ENCODE measurements at regions not wholly inside any gene's neighbourhood (a gene's known extent, or its start where the extent isn't known, plus 50 kb on each side); places are given as distances from the start of the nearest gene placed in this dataset.

- no peaks in the 10 kb centered on the region for H3F3A ChIP-seq (ENCODE audit: control insufficient read depth, insufficient read depth)
- no peak overlapping the region for H3K27ac ChIP-seq (ENCODE audit: low read depth, low read length)
- H3K27me3 ChIP-seq (ENCODE audit: control insufficient read depth, low read length): no peaks in the 10 kb centered on the region
- H3K9me2 ChIP-seq (replicated peaks; ENCODE audit: control insufficient read depth, low read length): no peaks in the 10 kb centered on the region
- no peak overlapping the region for H3K4me2 ChIP-seq (ENCODE audit: low read length)
- no peak overlapping the region for H3K4me3 ChIP-seq (ENCODE audit: low read length)
- no peaks in the 10 kb centered on the region for H3K4me1 ChIP-seq (ENCODE audit: control insufficient read depth, low read length)
- H4K20me1 ChIP-seq (ENCODE audit: control insufficient read depth, insufficient read depth, low read depth, low read length): no peaks in the 10 kb centered on the region
- no peaks in the 10 kb centered on the region for H3K79me2 ChIP-seq (ENCODE audit: control insufficient read depth, low read length)
- H3K9me3 ChIP-seq (ENCODE audit: control insufficient read depth, insufficient read depth, low read length): no peaks in the 10 kb centered on the region
- no peaks in the 10 kb centered on the region for H3K36me3 ChIP-seq (ENCODE audit: control insufficient read depth, low read length)
- no peak for TF ChIP-seq CTCF (IDR thresholded peaks at IDR 0.05; ENCODE audit: low read depth, low read length, poor library complexity, severe bottlenecking)
- TF ChIP-seq EZH2phosphoT487 (IDR thresholded peaks at IDR 0.05; ENCODE audit: borderline replicate concordance, low read length): no peak
Measured at GRCh38 chr2:36140391-36140790, 215.2 kb upstream of the CRIM1 start.

- Histone ChIP-seq H3K4me3 (ENCODE audit: low read length) (no peak overlapping the region), H3K9me2 (replicated peaks; ENCODE audit: control insufficient read depth, low read length) (no peaks in the 10 kb centered on the region), H3K27ac (ENCODE audit: low read depth, low read length) (no peak overlapping the region), H3F3A (ENCODE audit: control insufficient read depth, insufficient read depth) (no peaks in the 10 kb centered on the region), H3K79me2 (ENCODE audit: control insufficient read depth, low read length) (no peaks in the 10 kb centered on the region), H4K20me1 (ENCODE audit: control insufficient read depth, insufficient read depth, low read depth, low read length) (no peaks in the 10 kb centered on the region), H3K4me2 (ENCODE audit: low read length) (no peak overlapping the region), H3K4me1 (ENCODE audit: control insufficient read depth, low read length) (no peaks in the 10 kb centered on the region), H3K36me3 (ENCODE audit: control insufficient read depth, low read length) (no peaks in the 10 kb centered on the region), H3K27me3 (ENCODE audit: control insufficient read depth, low read length) (no peaks in the 10 kb centered on the region), H3K9me3 (ENCODE audit: control insufficient read depth, insufficient read depth, low read length) (no peaks in the 10 kb centered on the region)
- TF ChIP-seq CTCF (IDR thresholded peaks at IDR 0.05; ENCODE audit: low read depth, low read length, poor library complexity, severe bottlenecking) (no peak), EZH2phosphoT487 (IDR thresholded peaks at IDR 0.05; ENCODE audit: borderline replicate concordance, low read length) (no peak)
Measured at GRCh38 chr2:36137612-36138011, 218.0 kb upstream of the CRIM1 start.

- Histone ChIP-seq H3K27ac (ENCODE audit: low read depth, low read length) (no peak overlapping the region), H3K36me3 (ENCODE audit: control insufficient read depth, low read length) (no peaks in the 10 kb centered on the region), H3K9me3 (ENCODE audit: control insufficient read depth, insufficient read depth, low read length) (no peaks in the 10 kb centered on the region), H3K9me2 (replicated peaks; ENCODE audit: control insufficient read depth, low read length) (no peaks in the 10 kb centered on the region), H3F3A (ENCODE audit: control insufficient read depth, insufficient read depth) (no peaks in the 10 kb centered on the region), H3K4me3 (ENCODE audit: low read length) (no peak overlapping the region), H3K27me3 (ENCODE audit: control insufficient read depth, low read length) (no peaks in the 10 kb centered on the region), H3K4me2 (ENCODE audit: low read length) (no peak overlapping the region), H4K20me1 (ENCODE audit: control insufficient read depth, insufficient read depth, low read depth, low read length) (no peaks in the 10 kb centered on the region), H3K4me1 (ENCODE audit: control insufficient read depth, low read length) (no peaks in the 10 kb centered on the region), H3K79me2 (ENCODE audit: control insufficient read depth, low read length) (no peaks in the 10 kb centered on the region)
- no peak for TF ChIP-seq CTCF (IDR thresholded peaks at IDR 0.05; ENCODE audit: low read depth, low read length, poor library complexity, severe bottlenecking)
- no peak for TF ChIP-seq EZH2phosphoT487 (IDR thresholded peaks at IDR 0.05; ENCODE audit: borderline replicate concordance, low read length)
Measured at GRCh38 chr2:36134281-36134680, 221.3 kb upstream of the CRIM1 start.

GRCh38 chr2:36128359-36128758 lies 227.2 kb upstream of the CRIM1 start:
- H3K9me2 ChIP-seq (replicated peaks; ENCODE audit: control insufficient read depth, low read length): no peaks in the 10 kb centered on the region
- H4K20me1 ChIP-seq (ENCODE audit: control insufficient read depth, insufficient read depth, low read depth, low read length): no peaks in the 10 kb centered on the region
- no peak overlapping the region for H3K4me2 ChIP-seq (ENCODE audit: low read length)
- no peak overlapping the region for H3K27ac ChIP-seq (ENCODE audit: low read depth, low read length)
- H3K27me3 ChIP-seq (ENCODE audit: control insufficient read depth, low read length): no peaks in the 10 kb centered on the region
- H3F3A ChIP-seq (ENCODE audit: control insufficient read depth, insufficient read depth): no peaks in the 10 kb centered on the region
- no peaks in the 10 kb centered on the region for H3K9me3 ChIP-seq (ENCODE audit: control insufficient read depth, insufficient read depth, low read length)
- H3K4me1 ChIP-seq (ENCODE audit: control insufficient read depth, low read length): no peaks in the 10 kb centered on the region
- no peak overlapping the region for H3K4me3 ChIP-seq (ENCODE audit: low read length)
- no peaks in the 10 kb centered on the region for H3K79me2 ChIP-seq (ENCODE audit: control insufficient read depth, low read length)
- no peak for TF ChIP-seq CTCF (IDR thresholded peaks at IDR 0.05; ENCODE audit: low read depth, low read length, poor library complexity, severe bottlenecking)
- no peak for TF ChIP-seq EZH2phosphoT487 (IDR thresholded peaks at IDR 0.05; ENCODE audit: borderline replicate concordance, low read length)
- H3K36me3 ChIP-seq (ENCODE audit: control insufficient read depth, low read length): no peaks in the 10 kb centered on the region
